Ramos (cell line): ENCODE measurements at regions not wholly inside any gene's neighbourhood (a gene's known extent, or its start where the extent isn't known, plus 50 kb on each side); places are given as distances from the start of the nearest gene placed in this dataset.
"Not testable (repeated sequence)": the region's sequence is repeated elsewhere in the genome, so short reads cannot be mapped to it uniquely, and the experiment has no call there.

ENCODE experiments used
- in situ Hi-C: fragments of 300-500 bp; cut with MboI; formaldehyde crosslinking; loops from one replicate; pipeline ENCODE4 v1.14.3; 2022; ENCODE audit warnings: low sequenced_read_pairs; ENCODE audit not compliant: unreplicated experiment

- in situ Hi-C loops = loop anchor here (5.0 to 10.0 kb wide), 2 partner anchors 166 to 463 kb away; no protein-coding TSS in a partner anchor
Measured at GRCh38 chr16:85441189-85441889, 171.8 kb upstream of the GSE1 start.

DNA sequence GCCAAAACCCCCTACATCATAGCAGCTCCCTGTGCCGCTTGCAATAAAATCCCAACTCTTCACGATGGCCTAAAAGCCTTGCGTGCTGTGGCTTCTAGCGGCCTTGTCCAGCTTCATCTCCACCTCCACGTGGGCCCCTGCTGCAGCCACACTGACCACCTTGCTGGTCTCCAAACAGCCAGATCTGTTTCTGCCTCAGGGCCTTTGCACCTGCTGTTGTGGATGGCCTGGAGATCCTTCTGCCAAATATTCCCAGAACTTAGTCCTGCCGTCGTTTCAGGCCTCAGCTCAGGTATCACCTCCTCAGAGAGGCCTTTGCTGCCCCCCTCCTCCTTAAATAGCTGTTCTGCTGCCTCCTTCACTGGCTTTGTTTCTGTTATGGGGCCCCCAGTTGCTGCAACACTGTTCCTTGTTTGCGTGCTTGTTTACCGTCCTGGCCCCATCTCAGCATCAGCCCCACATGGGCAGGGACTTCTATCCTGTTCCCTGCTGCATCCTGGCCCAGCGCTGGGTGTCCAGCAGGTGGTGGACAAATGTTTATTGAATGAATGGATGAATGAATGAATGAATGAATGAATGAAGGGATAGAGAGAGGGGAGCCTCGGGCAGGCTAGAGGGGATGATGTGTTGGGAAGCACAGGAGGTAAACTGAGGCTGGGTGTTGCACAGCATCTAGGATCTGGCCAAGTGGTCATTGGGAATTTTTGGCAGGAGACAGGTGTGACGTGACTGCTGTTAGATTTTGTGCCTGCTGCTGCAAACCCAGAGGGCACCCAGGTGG lies 171.0 kb upstream of the GSE1 start:
- in situ Hi-C loops = loop anchor here (5.0 to 10.0 kb wide), 2 partner anchors 165 to 463 kb away; no protein-coding TSS in a partner anchor

DNA sequence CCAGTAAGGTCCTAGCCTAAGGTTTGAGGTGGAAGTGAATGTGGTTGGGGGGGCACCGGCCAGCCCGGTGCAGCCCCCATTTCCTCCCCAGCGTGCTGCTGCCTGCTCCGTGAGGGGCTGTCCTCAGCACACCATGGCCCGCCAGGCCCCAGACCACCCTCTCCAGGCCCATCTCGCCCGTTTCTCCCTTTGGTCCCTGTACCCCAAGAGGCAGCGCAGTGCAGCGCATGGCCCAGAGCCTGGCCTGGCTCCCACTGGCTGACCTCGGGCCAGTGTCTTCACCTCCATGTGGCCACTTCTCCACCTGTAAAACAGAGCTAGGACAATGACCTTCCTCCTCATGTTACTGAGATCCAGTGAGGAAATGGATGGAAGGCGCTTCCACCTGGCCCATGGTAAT lies 170.0 kb upstream of the GSE1 start:
- in situ Hi-C loops = loop anchor here (5.0 to 10.0 kb wide), 2 partner anchors 164 to 462 kb away; no protein-coding TSS in a partner anchor

DNA sequence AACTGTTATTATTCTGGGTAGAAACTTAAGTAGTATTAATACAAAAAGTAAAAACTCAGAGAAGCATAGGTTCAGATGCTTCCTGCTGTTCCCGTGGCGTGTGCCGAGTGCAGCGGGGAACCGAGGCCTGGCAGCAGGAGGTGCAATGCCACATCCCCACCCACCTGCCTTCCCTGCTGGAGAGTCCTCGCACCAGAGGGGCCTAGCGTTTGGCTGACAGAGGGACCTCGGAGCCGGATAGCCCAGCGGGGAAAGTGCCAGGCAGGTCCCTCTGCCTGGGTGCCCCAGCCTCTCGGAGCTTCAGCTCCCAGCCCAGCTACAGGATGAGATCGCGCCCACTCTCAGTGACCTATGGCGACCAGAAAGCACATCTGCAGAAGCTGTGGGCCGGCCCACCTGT lies 169.6 kb upstream of the GSE1 start:
- in situ Hi-C loops = loop anchor here (5.0 to 10.0 kb wide), 2 partner anchors 164 to 461 kb away; no protein-coding TSS in a partner anchor

GRCh38 chr16:85445064-85445778 lies 167.9 kb upstream of the GSE1 start:
- in situ Hi-C loops = loop anchor here (10.0 kb wide), 1 partner anchor 460 kb away; no protein-coding TSS in a partner anchor

GRCh38 chr16:85445779-85446222 lies 167.3 kb upstream of the GSE1 start:
- in situ Hi-C loops = loop anchor here (10.0 kb wide), 1 partner anchor 459 kb away; no protein-coding TSS in a partner anchor

DNA sequence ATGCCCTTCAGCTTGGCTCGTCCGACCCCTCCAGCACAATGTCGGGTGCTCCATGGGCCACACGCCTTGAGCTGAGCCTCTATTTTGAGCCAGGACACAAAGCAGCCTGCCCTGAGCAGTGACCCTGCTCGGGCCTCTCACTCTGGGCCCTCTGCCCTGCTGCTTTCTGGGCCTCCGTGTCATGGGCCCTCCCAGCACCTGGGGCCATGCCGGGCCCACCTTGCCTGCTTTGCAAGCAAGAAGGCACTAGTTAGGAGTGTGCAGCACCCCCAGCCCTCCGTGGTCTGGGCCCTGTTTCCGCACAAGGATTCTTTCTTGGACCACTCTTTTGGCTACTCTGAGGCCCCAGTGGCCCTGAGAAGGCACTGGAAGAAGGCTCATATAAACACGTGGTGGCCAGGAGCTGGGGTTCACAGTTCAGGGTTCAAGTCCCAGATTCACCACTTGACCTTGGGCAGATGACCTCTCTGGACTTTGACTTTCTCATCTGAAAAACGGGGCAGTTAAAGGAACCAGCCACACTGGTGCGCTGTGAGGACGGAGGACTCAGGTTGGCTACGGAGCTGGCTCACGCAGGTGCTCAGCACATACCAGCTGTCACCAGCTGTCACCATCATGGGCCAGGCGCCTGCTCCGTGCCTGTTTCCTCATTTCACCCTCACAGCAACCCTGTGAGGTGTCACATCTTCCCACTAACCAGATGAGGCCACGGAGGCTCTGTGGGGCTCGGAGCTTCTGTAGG lies 166.0 kb upstream of the GSE1 start:
- in situ Hi-C loops = loop anchor here (10.0 kb wide), 1 partner anchor 458 kb away; no protein-coding TSS in a partner anchor

- in situ Hi-C loops = loop anchor here (10.0 kb wide), 1 partner anchor 457 kb away; no protein-coding TSS in a partner anchor
Measured at GRCh38 chr16:85447693-85448313, 165.3 kb upstream of the GSE1 start.

- in situ Hi-C loops = loop anchor here (10.0 kb wide), 1 partner anchor 456 kb away; no protein-coding TSS in a partner anchor
Measured at GRCh38 chr16:85448557-85449190, 164.4 kb upstream of the GSE1 start.

GRCh38 chr16:85449191-85449884 lies 163.8 kb upstream of the GSE1 start:
- in situ Hi-C loops = loop anchor here (10.0 kb wide), 1 partner anchor 455 kb away; no protein-coding TSS in a partner anchor

DNA sequence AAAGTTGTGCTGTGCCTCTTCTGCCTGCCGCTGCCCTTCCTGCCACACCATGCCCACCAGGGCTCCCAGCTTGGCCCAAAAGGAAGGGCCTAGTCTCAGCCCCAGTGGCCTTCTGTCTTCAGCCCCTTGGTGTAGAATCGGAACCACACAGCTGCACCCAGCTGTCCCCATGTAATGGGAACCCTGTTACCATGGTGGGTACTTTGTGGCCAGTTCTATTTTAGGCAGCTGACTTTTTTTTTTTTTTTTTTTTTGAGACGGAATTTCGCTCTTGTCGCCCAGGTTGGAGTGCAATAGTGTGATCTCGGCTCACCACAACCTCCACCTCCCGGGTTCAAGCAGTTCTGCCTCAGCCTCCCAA lies 163.3 kb upstream of the GSE1 start:
- in situ Hi-C loops = loop anchor here (10.0 kb wide), 1 partner anchor 455 kb away; no protein-coding TSS in a partner anchor

DNA sequence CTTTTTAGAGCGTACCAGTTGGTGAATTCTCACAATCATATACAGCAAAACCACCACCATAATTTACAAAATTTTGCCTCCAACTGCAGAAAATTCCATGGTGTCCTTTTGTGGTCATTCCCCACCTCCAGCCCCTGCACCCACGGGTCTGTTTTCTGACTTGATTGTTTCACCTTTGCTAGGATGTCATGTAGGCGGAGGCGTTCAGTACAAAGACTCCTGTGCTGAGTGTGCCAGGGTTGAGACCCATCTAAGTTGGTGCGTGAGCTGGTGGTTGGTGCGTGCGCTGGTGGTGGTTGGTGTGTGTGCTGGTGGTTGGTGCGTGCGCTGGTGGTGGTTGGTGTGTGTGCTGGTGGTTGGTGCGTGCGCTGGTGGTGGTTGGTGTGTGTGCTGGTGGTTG lies 162.0 kb upstream of the GSE1 start:
- in situ Hi-C loops = not testable (repeated sequence)

DNA sequence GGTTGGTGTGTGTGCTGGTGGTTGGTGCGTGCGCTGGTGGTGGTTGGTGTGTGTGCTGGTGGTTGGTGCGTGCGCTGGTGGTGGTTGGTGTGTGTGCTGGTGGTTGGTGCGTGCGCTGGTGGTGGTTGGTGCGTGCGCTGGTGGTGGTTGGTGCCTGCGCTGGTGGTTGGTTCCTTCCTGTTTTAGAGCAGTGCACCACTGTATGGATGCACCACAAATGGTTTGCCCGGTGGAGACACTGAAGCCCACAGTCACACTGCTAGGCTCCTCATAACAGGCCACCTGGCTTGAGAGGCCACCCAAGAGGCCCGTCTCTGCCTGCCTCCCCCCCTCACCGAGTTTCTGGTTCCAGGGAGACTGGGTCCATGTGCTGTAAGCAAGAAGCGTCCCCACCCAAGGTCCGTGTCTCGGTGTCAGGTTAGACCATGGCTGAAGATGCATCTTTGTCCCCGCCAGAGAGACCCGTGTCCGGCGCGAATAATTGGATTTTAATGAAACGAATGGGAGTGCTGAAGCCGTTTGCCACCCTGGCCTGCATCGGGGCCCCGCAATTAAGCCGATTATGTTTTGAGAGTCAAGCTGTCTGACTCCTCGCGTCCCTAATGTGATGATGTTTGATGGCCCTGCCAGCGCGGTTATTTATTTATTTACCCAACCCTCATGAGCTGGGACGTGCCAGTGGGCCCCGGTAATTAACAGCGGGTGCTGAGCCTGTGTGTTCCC lies 161.3 kb upstream of the GSE1 start:
- in situ Hi-C loops = no loop called here

- in situ Hi-C loops = no loop called here
Measured at GRCh38 chr16:85452364-85453193, 160.5 kb upstream of the GSE1 start.

DNA sequence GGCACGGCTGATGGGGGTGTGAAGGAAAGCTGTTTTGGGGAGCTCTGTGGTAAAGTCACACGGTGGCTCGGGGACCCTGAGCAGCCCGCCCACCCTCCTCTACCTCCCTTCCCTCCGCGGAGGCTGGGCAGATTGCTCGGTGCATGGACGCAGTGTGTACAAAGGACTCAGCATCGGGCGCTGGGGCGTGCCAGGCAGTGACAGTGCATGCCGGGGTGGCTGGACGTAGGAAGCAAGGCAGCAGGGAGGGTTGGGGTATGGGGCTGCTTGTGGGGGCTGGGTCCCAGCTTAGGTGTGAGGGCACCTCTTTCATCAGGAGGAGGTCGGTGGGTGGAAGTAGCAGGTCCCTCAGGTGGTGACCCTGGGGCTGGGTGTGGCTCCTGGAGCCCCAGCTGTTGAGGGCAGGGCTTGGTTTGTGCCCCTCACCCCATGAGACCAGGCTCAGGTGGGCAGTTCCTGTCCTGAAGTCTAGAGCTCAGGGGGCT lies 159.9 kb upstream of the GSE1 start:
- in situ Hi-C loops = no loop called here

GRCh38 chr16:85453703-85454102 lies 159.4 kb upstream of the GSE1 start:
- in situ Hi-C loops = no loop called here
